ENCODE measurements at regions not wholly inside any gene's neighbourhood (a gene's known extent, or its start where the extent isn't known, plus 50 kb on each side); places are given as distances from the start of the nearest gene placed in this dataset.

DNA sequence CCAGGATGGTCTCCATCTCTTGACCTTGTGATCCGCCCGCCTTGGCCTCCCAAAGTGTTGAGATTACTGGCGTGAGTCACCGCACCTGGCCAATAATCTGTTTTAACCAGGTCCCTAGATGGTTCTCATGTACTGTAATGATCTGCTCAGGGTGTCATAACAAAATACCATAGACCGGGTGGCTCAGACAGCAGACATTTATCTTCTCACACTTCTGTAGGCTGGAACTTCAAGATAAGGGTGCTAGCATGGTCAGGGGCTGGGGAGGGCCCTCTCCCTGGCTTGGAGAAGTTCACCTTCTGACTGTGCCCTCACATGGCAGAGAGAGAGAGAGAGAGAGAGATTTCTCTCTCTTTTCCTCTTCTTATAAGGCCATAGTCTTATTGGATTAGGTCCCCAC is 279.4 kb upstream of the LYZL1 start (continued):
- TF ChIP-seq HCFC1 (IDR thresholded peaks at IDR 0.05; ENCODE audit: low read depth, low read length) (no peak), FOXA1 (IDR thresholded peaks at IDR 0.05; ENCODE audit: borderline replicate concordance) (no peak), SIN3A (IDR thresholded peaks at IDR 0.05; ENCODE audit: borderline replicate concordance in 2 of 2, control insufficient read depth in 1 of 2, low read depth in 2 of 2, low read length in 2 of 2) (no peak), NCOA1 (IDR thresholded peaks at IDR 0.05; ENCODE audit: low read depth) (peak; percentile 89), ZFP30 (CRISPR knock-in tag; IDR thresholded peaks at IDR 0.05; ENCODE audit: borderline replicate concordance) (no peak), NR1H2 (CRISPR knock-in tag; IDR thresholded peaks at IDR 0.05) (no peak), ZNF146 (CRISPR knock-in tag; IDR thresholded peaks at IDR 0.05; ENCODE audit: unreplicated experiment) (no peak), NFATC3 (IDR thresholded peaks at IDR 0.05) (no peak), MCM2 (IDR thresholded peaks at IDR 0.05; ENCODE audit: low read depth) (no peak)
- TF ChIP-seq, protein P1, sequence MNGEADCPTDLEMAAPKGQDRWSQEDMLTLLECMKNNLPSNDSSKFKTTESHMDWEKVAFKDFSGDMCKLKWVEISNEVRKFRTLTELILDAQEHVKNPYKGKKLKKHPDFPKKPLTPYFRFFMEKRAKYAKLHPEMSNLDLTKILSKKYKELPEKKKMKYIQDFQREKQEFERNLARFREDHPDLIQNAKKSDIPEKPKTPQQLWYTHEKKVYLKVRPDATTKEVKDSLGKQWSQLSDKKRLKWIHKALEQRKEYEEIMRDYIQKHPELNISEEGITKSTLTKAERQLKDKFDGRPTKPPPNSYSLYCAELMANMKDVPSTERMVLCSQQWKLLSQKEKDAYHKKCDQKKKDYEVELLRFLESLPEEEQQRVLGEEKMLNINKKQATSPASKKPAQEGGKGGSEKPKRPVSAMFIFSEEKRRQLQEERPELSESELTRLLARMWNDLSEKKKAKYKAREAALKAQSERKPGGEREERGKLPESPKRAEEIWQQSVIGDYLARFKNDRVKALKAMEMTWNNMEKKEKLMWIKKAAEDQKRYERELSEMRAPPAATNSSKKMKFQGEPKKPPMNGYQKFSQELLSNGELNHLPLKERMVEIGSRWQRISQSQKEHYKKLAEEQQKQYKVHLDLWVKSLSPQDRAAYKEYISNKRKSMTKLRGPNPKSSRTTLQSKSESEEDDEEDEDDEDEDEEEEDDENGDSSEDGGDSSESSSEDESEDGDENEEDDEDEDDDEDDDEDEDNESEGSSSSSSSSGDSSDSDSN (IDR thresholded peaks at IDR 0.05; ENCODE audit: borderline replicate concordance in 1 of 2, low read depth in 2 of 2, low read length in 2 of 2), result no peak
- TF ChIP-seq, protein P2, sequence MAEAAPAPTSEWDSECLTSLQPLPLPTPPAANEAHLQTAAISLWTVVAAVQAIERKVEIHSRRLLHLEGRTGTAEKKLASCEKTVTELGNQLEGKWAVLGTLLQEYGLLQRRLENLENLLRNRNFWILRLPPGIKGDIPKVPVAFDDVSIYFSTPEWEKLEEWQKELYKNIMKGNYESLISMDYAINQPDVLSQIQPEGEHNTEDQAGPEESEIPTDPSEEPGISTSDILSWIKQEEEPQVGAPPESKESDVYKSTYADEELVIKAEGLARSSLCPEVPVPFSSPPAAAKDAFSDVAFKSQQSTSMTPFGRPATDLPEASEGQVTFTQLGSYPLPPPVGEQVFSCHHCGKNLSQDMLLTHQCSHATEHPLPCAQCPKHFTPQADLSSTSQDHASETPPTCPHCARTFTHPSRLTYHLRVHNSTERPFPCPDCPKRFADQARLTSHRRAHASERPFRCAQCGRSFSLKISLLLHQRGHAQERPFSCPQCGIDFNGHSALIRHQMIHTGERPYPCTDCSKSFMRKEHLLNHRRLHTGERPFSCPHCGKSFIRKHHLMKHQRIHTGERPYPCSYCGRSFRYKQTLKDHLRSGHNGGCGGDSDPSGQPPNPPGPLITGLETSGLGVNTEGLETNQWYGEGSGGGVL (CRISPR knock-in tag; IDR thresholded peaks at IDR 0.05), result no peak
- TF ChIP-seq, protein P3, sequence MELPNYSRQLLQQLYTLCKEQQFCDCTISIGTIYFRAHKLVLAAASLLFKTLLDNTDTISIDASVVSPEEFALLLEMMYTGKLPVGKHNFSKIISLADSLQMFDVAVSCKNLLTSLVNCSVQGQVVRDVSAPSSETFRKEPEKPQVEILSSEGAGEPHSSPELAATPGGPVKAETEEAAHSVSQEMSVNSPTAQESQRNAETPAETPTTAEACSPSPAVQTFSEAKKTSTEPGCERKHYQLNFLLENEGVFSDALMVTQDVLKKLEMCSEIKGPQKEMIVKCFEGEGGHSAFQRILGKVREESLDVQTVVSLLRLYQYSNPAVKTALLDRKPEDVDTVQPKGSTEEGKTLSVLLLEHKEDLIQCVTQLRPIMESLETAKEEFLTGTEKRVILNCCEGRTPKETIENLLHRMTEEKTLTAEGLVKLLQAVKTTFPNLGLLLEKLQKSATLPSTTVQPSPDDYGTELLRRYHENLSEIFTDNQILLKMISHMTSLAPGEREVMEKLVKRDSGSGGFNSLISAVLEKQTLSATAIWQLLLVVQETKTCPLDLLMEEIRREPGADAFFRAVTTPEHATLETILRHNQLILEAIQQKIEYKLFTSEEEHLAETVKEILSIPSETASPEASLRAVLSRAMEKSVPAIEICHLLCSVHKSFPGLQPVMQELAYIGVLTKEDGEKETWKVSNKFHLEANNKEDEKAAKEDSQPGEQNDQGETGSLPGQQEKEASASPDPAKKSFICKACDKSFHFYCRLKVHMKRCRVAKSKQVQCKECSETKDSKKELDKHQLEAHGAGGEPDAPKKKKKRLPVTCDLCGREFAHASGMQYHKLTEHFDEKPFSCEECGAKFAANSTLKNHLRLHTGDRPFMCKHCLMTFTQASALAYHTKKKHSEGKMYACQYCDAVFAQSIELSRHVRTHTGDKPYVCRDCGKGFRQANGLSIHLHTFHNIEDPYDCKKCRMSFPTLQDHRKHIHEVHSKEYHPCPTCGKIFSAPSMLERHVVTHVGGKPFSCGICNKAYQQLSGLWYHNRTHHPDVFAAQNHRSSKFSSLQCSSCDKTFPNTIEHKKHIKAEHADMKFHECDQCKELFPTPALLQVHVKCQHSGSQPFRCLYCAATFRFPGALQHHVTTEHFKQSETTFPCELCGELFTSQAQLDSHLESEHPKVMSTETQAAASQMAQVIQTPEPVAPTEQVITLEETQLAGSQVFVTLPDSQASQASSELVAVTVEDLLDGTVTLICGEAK (IDR thresholded peaks at IDR 0.05), result no peak
- TF ChIP-seq, protein P3 (CRISPR knock-in tag; IDR thresholded peaks at IDR 0.05), result no peak
- TF ChIP-seq, protein P4, sequence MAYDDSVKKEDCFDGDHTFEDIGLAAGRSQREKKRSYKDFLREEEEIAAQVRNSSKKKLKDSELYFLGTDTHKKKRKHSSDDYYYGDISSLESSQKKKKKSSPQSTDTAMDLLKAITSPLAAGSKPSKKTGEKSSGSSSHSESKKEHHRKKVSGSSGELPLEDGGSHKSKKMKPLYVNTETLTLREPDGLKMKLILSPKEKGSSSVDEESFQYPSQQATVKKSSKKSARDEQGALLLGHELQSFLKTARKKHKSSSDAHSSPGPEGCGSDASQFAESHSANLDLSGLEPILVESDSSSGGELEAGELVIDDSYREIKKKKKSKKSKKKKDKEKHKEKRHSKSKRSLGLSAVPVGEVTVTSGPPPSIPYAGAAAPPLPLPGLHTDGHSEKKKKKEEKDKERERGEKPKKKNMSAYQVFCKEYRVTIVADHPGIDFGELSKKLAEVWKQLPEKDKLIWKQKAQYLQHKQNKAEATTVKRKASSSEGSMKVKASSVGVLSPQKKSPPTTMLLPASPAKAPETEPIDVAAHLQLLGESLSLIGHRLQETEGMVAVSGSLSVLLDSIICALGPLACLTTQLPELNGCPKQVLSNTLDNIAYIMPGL (CRISPR knock-in tag; IDR thresholded peaks at IDR 0.05), result no peak
